ENCODE measurements at regions not wholly inside any gene's neighbourhood (a gene's known extent, or its start where the extent isn't known, plus 50 kb on each side); places are given as distances from the start of the nearest gene placed in this dataset.

- H3K9me3 ChIP-seq (replicated peaks in 1 of 2; ENCODE audit: control insufficient read depth in 2 of 2, insufficient read depth in 1 of 2, low read depth in 1 of 2, low read length in 2 of 2) = no peaks in the 10 kb centered on the region
- no peak overlapping the region for H2AFZ ChIP-seq (ENCODE audit: low read length)
- no peak overlapping the region for H3K14ac ChIP-seq (ENCODE audit: low read length)
- DNase-seq (ENCODE audit: low spot score) = no peak
- no peak overlapping the region for H3K9ac ChIP-seq (ENCODE audit: low read depth, low read length, poor library complexity)
- H3K4me2 ChIP-seq (ENCODE audit: insufficient read depth, low read length, poor library complexity, severe bottlenecking) = no peak overlapping the region
- H3K36me3 ChIP-seq (replicated peaks in 1 of 2; ENCODE audit: control insufficient read depth in 2 of 2, insufficient read depth in 2 of 2, low read length in 2 of 2) = no peaks in the 10 kb centered on the region
- H3K4ac ChIP-seq (ENCODE audit: low read length) = no peak overlapping the region
- H3K79me1 ChIP-seq (ENCODE audit: low read depth, low read length) = no peaks in the 10 kb centered on the region
- no peak overlapping the region for H3K27ac ChIP-seq (replicated peaks; ENCODE audit: low read length)
- H2BK12ac ChIP-seq (ENCODE audit: low read length) = no peak overlapping the region
- H3K23ac ChIP-seq (ENCODE audit: low read depth, low read length, poor library complexity) = no peak overlapping the region
- H2BK120ac ChIP-seq (ENCODE audit: low read depth, low read length) = no peak overlapping the region
- no peak overlapping the region for H2AK5ac ChIP-seq (ENCODE audit: low read depth, low read length)
- no peak overlapping the region for H4K91ac ChIP-seq (ENCODE audit: low read depth, low read length, poor library complexity)
- no peaks in the 10 kb centered on the region for H3K27me3 ChIP-seq (ENCODE audit: control insufficient read depth in 3 of 3, insufficient read depth in 3 of 3, low read depth in 1 of 3, low read length in 3 of 3)
- no peak overlapping the region for H4K8ac ChIP-seq (ENCODE audit: low read depth, low read length)
- H3K18ac ChIP-seq (ENCODE audit: low read length) = no peak overlapping the region
- no peak overlapping the region for H2BK5ac ChIP-seq (ENCODE audit: low read length)
- H3K4me1 ChIP-seq (ENCODE audit: control insufficient read depth in 2 of 2, insufficient read depth in 1 of 2, low read depth in 1 of 2, low read length in 2 of 2) = no peaks in the 10 kb centered on the region
- H3K4me3 ChIP-seq (ENCODE audit: low read length in 2 of 2) = no peak overlapping the region
- H2BK15ac ChIP-seq (ENCODE audit: low read length) = no peak overlapping the region
These were observed 362.3 kb upstream of the PRR16 start for GRCh38 chr5:120101771-120102170.

DNA sequence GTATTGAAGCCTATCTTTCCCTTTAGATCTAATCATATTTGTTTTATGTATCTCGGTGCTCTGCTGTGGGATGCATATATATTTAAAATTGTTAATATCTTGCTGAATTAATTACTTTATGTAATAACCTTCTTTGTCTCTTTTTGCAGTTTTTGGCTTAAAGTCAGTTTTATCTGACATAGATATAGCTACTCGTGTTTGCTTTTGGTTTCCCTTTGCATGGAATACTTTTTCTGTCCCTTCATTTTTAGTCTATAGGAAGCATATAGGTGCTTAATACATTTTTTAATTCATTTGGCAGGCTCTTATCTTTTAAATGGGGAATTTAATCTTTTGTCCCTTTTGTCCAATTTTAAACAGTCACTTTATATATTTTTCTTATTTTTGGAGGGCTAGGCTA, 360.6 kb upstream of the PRR16 start:
- no peak overlapping the region for H3K4me2 ChIP-seq (ENCODE audit: insufficient read depth, low read length, poor library complexity, severe bottlenecking)
- no peaks in the 10 kb centered on the region for H3K9me3 ChIP-seq (replicated peaks in 1 of 2; ENCODE audit: control insufficient read depth in 2 of 2, insufficient read depth in 1 of 2, low read depth in 1 of 2, low read length in 2 of 2)
- H4K8ac ChIP-seq (ENCODE audit: low read depth, low read length) = no peak overlapping the region
- no peak overlapping the region for H3K4me3 ChIP-seq (ENCODE audit: low read length in 2 of 2)
- no peaks in the 10 kb centered on the region for H3K4me1 ChIP-seq (ENCODE audit: control insufficient read depth in 2 of 2, insufficient read depth in 1 of 2, low read depth in 1 of 2, low read length in 2 of 2)
- H3K18ac ChIP-seq (ENCODE audit: low read length) = no peak overlapping the region
- H2BK120ac ChIP-seq (ENCODE audit: low read depth, low read length) = no peak overlapping the region
- no peak overlapping the region for H4K91ac ChIP-seq (ENCODE audit: low read depth, low read length, poor library complexity)
- H3K79me1 ChIP-seq (ENCODE audit: low read depth, low read length) = no peaks in the 10 kb centered on the region
- H3K9ac ChIP-seq (ENCODE audit: low read depth, low read length, poor library complexity) = no peak overlapping the region
- H2AFZ ChIP-seq (ENCODE audit: low read length) = no peak overlapping the region
- no peak overlapping the region for H2BK5ac ChIP-seq (ENCODE audit: low read length)
- H3K27ac ChIP-seq (replicated peaks; ENCODE audit: low read length) = no peak overlapping the region
- no peak overlapping the region for H3K4ac ChIP-seq (ENCODE audit: low read length)
- no peak overlapping the region for H2AK5ac ChIP-seq (ENCODE audit: low read depth, low read length)
- no peaks in the 10 kb centered on the region for H3K27me3 ChIP-seq (ENCODE audit: control insufficient read depth in 3 of 3, insufficient read depth in 3 of 3, low read depth in 1 of 3, low read length in 3 of 3)
- DNase-seq (ENCODE audit: low spot score) = no peak
- no peaks in the 10 kb centered on the region for H3K36me3 ChIP-seq (replicated peaks in 1 of 2; ENCODE audit: control insufficient read depth in 2 of 2, insufficient read depth in 2 of 2, low read length in 2 of 2)
- no peak overlapping the region for H2BK12ac ChIP-seq (ENCODE audit: low read length)
- H3K23ac ChIP-seq (ENCODE audit: low read depth, low read length, poor library complexity) = no peak overlapping the region
- WGBS, 2 donors (ENCODE audit: extremely low coverage in 2 of 2, insufficient read length in 2 of 2, insufficient replicate concordance in 1 of 2) = no CpG with 5 or more reads among the region's 2 CpGs
- no peak overlapping the region for H3K14ac ChIP-seq (ENCODE audit: low read length)
- H2BK15ac ChIP-seq (ENCODE audit: low read length) = no peak overlapping the region

GRCh38 chr5:120106912-120107525, 357.1 kb upstream of the PRR16 start:
- Histone ChIP-seq H3K79me1 (ENCODE audit: low read depth, low read length) (no peaks in the 10 kb centered on the region), H3K4me3 (ENCODE audit: low read length in 2 of 2) (no peak overlapping the region), H3K23ac (ENCODE audit: low read depth, low read length, poor library complexity) (no peak overlapping the region), H3K4me1 (ENCODE audit: control insufficient read depth in 2 of 2, insufficient read depth in 1 of 2, low read depth in 1 of 2, low read length in 2 of 2) (no peaks in the 10 kb centered on the region), H3K4ac (ENCODE audit: low read length) (no peak overlapping the region), H2BK12ac (ENCODE audit: low read length) (no peak overlapping the region), H3K4me2 (ENCODE audit: insufficient read depth, low read length, poor library complexity, severe bottlenecking) (no peak overlapping the region), H2BK15ac (ENCODE audit: low read length) (no peak overlapping the region), H4K8ac (ENCODE audit: low read depth, low read length) (no peak overlapping the region), H3K27ac (replicated peaks; ENCODE audit: low read length) (no peak overlapping the region), H3K36me3 (replicated peaks in 1 of 2; ENCODE audit: control insufficient read depth in 2 of 2, insufficient read depth in 2 of 2, low read length in 2 of 2) (no peaks in the 10 kb centered on the region), H2BK120ac (ENCODE audit: low read depth, low read length) (no peak overlapping the region), H3K9ac (ENCODE audit: low read depth, low read length, poor library complexity) (no peak overlapping the region), H2AK5ac (ENCODE audit: low read depth, low read length) (no peak overlapping the region), H3K27me3 (ENCODE audit: control insufficient read depth in 3 of 3, insufficient read depth in 3 of 3, low read depth in 1 of 3, low read length in 3 of 3) (no peaks in the 10 kb centered on the region), H3K9me3 (replicated peaks in 1 of 2; ENCODE audit: control insufficient read depth in 2 of 2, insufficient read depth in 1 of 2, low read depth in 1 of 2, low read length in 2 of 2) (no peaks in the 10 kb centered on the region), H2BK5ac (ENCODE audit: low read length) (no peak overlapping the region), H4K91ac (ENCODE audit: low read depth, low read length, poor library complexity) (no peak overlapping the region), H3K18ac (ENCODE audit: low read length) (no peak overlapping the region), H3K14ac (ENCODE audit: low read length) (no peak overlapping the region), H2AFZ (ENCODE audit: low read length) (no peak overlapping the region)
- no CpG with 5 or more reads among the region's 1 CpG for WGBS, 2 donors (ENCODE audit: extremely low coverage in 2 of 2, insufficient read length in 2 of 2, insufficient replicate concordance in 1 of 2)
- no peak for DNase-seq (ENCODE audit: low spot score)

DNA sequence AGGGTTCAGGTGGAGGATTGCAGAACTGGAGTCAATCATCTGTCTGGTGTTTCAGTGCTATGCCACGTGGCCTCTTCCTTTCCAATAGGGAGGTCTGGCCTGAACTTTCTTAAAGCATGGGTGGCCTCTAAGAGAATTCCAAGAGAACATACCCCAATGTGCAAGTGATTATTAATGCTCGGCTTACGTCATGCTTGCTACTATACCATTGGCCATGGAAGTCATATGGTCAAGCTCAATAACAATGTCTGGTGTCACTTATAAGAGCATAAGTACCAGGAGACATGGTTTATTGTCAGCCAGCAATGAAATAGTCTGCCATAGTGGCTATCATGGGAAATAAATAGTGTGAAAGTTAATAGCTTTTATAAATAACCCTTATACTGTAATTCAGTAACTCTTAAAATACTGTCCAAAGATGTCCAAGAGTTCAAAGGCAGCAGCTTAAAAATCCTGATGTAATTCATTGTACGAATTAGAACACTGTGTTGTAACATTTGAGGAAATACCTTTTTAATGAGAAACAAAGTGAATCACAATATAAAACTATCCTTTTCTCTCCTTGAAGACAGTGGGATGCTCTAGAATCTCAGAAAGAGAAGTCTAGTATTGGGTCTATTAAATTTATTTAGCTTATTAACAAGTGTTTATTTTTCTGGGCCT, 355.4 kb upstream of the PRR16 start:
- H3K23ac ChIP-seq (ENCODE audit: low read depth, low read length, poor library complexity) = no peak overlapping the region
- no peak overlapping the region for H3K14ac ChIP-seq (ENCODE audit: low read length)
- no peak overlapping the region for H2BK12ac ChIP-seq (ENCODE audit: low read length)
- no peak overlapping the region for H2AFZ ChIP-seq (ENCODE audit: low read length)
- H4K8ac ChIP-seq (ENCODE audit: low read depth, low read length) = no peak overlapping the region
- H4K91ac ChIP-seq (ENCODE audit: low read depth, low read length, poor library complexity) = no peak overlapping the region
- H3K4me3 ChIP-seq (ENCODE audit: low read length in 2 of 2) = no peak overlapping the region
- WGBS, 2 donors (ENCODE audit: extremely low coverage in 2 of 2, insufficient read length in 2 of 2, insufficient replicate concordance in 1 of 2) = no CpG with 5 or more reads among the region's 4 CpGs
- no peaks in the 10 kb centered on the region for H3K9me3 ChIP-seq (replicated peaks in 1 of 2; ENCODE audit: control insufficient read depth in 2 of 2, insufficient read depth in 1 of 2, low read depth in 1 of 2, low read length in 2 of 2)
- no peaks in the 10 kb centered on the region for H3K79me1 ChIP-seq (ENCODE audit: low read depth, low read length)
- H2BK120ac ChIP-seq (ENCODE audit: low read depth, low read length) = no peak overlapping the region
- H2BK5ac ChIP-seq (ENCODE audit: low read length) = no peak overlapping the region
- H3K4me2 ChIP-seq (ENCODE audit: insufficient read depth, low read length, poor library complexity, severe bottlenecking) = no peak overlapping the region
- no peaks in the 10 kb centered on the region for H3K4me1 ChIP-seq (ENCODE audit: control insufficient read depth in 2 of 2, insufficient read depth in 1 of 2, low read depth in 1 of 2, low read length in 2 of 2)
- H3K9ac ChIP-seq (ENCODE audit: low read depth, low read length, poor library complexity) = no peak overlapping the region
- H3K18ac ChIP-seq (ENCODE audit: low read length) = no peak overlapping the region
- H3K27me3 ChIP-seq (ENCODE audit: control insufficient read depth in 3 of 3, insufficient read depth in 3 of 3, low read depth in 1 of 3, low read length in 3 of 3) = no peaks in the 10 kb centered on the region
- H2BK15ac ChIP-seq (ENCODE audit: low read length) = no peak overlapping the region
- no peak overlapping the region for H3K4ac ChIP-seq (ENCODE audit: low read length)
- DNase-seq (ENCODE audit: low spot score) = no peak
- H3K36me3 ChIP-seq (replicated peaks in 1 of 2; ENCODE audit: control insufficient read depth in 2 of 2, insufficient read depth in 2 of 2, low read length in 2 of 2) = no peaks in the 10 kb centered on the region
- H2AK5ac ChIP-seq (ENCODE audit: low read depth, low read length) = no peak overlapping the region
- H3K27ac ChIP-seq (replicated peaks; ENCODE audit: low read length) = no peak overlapping the region

Data from neuronal stem cell (in vitro differentiated cells).